K562 (cell line): ENCODE measurements at regions not wholly inside any gene's neighbourhood (a gene's known extent, or its start where the extent isn't known, plus 50 kb on each side); places are given as distances from the start of the nearest gene placed in this dataset.
A peak's percentile ranks its signal among the peaks of the same experiment; 100 is the strongest.

Source experiments
- ATAC-seq: fragments of 200-7000 bp; cut with Tn5 transposase; 3 replicates; pipeline ENCODE4 v1.9.1; 2020; ENCODE audit warnings: moderate library complexity
- BruUV-seq: library from RNA; stranded (reverse); fragments of 400-500 nt; replicated peaks from 2 replicates; lab custom pipeline; 2021; lab: Mats Ljungman, UMichigan
- CTCF ChIA-PET: fragments of 300-600 bp; formaldehyde crosslinking; extraction: SDS; loops from one replicate; lab custom pipeline; 2021; ENCODE audit warnings: low intra/inter-chr PET ratio; lab: Yijun Ruan, JAX
- POLR2A ChIA-PET: fragments of 300-600, 350-650 bp; sonication (Branson Sonifier 250); formaldehyde crosslinking; extraction: SDS; loops from one replicate; lab custom pipeline; 2021; ENCODE audit warnings: antibody characterized with exemption, inconsistent platforms; lab: Yijun Ruan, JAX
- DNase-seq, 4 experiments: peaks; one replicate each; pipeline versions ENCODE4 v3.0.0 to v3.0.0-alpha.2; 2011 to 2018; ENCODE audit warnings: low spot score in 3 of 4, mixed read lengths in 3 of 4; ENCODE audit errors: extremely low read depth in 1 of 4
- FAIRE-seq: peaks from 2 replicates; lab custom pipeline; 2011; peaks lifted over from hg19 to GRCh38; lab: Jason Lieb, UNC
- H2AFZ ChIP-seq: 2 replicates; pipeline ENCODE4 v1.6.0; 2011; ENCODE audit warnings: low read depth, low read length, control low read depth, inconsistent platforms
- H3K27ac ChIP-seq: fragments of 200-600 bp; 3 replicates; pipeline ENCODE4 v1.8.0; 2011; ENCODE audit warnings: low read depth, mild to moderate bottlenecking, control low read depth, inconsistent platforms, low read length, moderate library complexity, mixed read lengths; ENCODE audit errors: extremely low read depth
- H3K27me3 ChIP-seq, 2 experiments: fragments of 300-600 bp in 1 of 2; 2 replicates in 1 of 2; 3 replicates in 1 of 2; pipeline versions ENCODE4 v1.6.0 to v1.8.0; 2011; ENCODE audit warnings: inconsistent platforms in 2 of 2, low read length in 2 of 2, mild to moderate bottlenecking in 1 of 2, mixed read lengths in 1 of 2, moderate library complexity in 1 of 2; ENCODE audit not compliant: control insufficient read depth in 2 of 2, insufficient read depth in 2 of 2
- H3K36me3 ChIP-seq: fragments of 300-600 bp; 3 replicates; pipeline ENCODE4 v1.8.0; 2011; ENCODE audit warnings: mild to moderate bottlenecking, low read length, inconsistent platforms; ENCODE audit not compliant: control insufficient read depth, insufficient read depth
- H3K4me1 ChIP-seq, 2 experiments: fragments of 200-600 bp in 1 of 2; replicated peaks in 1 of 2; 2 replicates in 1 of 2; 3 replicates in 1 of 2; pipeline versions ENCODE4 v1.5.1 to v1.8.0; 2011; ENCODE audit warnings: inconsistent platforms in 2 of 2, low read length in 2 of 2, mild to moderate bottlenecking in 1 of 2, mixed read lengths in 1 of 2, moderate library complexity in 1 of 2; ENCODE audit not compliant: control insufficient read depth in 2 of 2, insufficient read depth in 2 of 2
- H3K4me2 ChIP-seq: 2 replicates; pipeline ENCODE4 v1.6.1; 2011; ENCODE audit warnings: low read length, control low read depth, inconsistent platforms, mixed read lengths; ENCODE audit not compliant: insufficient read depth
- H3K4me3 ChIP-seq: fragments of 200-600 bp; sonication (generic), shearing (Covaris generic); 2 replicates; pipeline ENCODE4 v1.5.1; 2016; ENCODE audit warnings: control low read depth, inconsistent platforms
- H3K79me2 ChIP-seq: fragments of 200-600 bp; 3 replicates; pipeline ENCODE4 v1.8.0; 2011; ENCODE audit warnings: low read length, inconsistent platforms; ENCODE audit not compliant: control insufficient read depth, insufficient read depth
- H3K9ac ChIP-seq, 2 experiments: 2 replicates each; pipeline versions ENCODE4 v1.6.0 to v1.6.1; 2011; ENCODE audit warnings: low read depth in 2 of 2, low read length in 2 of 2, control low read depth in 1 of 2, inconsistent platforms in 1 of 2, mild to moderate bottlenecking in 1 of 2, mixed read lengths in 1 of 2; ENCODE audit not compliant: insufficient read depth in 1 of 2
- H3K9me1 ChIP-seq: one replicate; pipeline ENCODE4 v1.6.0; 2011; ENCODE audit warnings: inconsistent platforms, mild to moderate bottlenecking, low read length, moderate library complexity; ENCODE audit not compliant: control insufficient read depth, insufficient read depth
- H3K9me3 ChIP-seq: replicated peaks from 2 replicates; pipeline ENCODE4 v1.5.1; 2011; ENCODE audit warnings: low read depth, low read length, inconsistent platforms; ENCODE audit not compliant: control insufficient read depth, insufficient read depth
- H4K20me1 ChIP-seq: replicated peaks from 2 replicates; pipeline ENCODE4 v1.6.1; 2011; ENCODE audit warnings: low read length, inconsistent platforms, mixed read lengths; ENCODE audit not compliant: control insufficient read depth, insufficient read depth
- FOXM1 ChIP-seq, 2 experiments: fragments of 450-650 bp in 1 of 2; sonication (generic) in 1 of 2; formaldehyde crosslinking in 1 of 2; IDR thresholded peaks; 2 replicates each; pipeline versions ENCODE4 v1.6.1 to v1.9.0; 2017 to 2022; ENCODE audit warnings: low read depth in 2 of 2, mild to moderate bottlenecking in 2 of 2, missing genetic modification reagents in 1 of 2, moderate library complexity in 1 of 2
- GTF2A2 ChIP-seq: IDR thresholded peaks from 2 replicates; pipeline ENCODE4 v1.6.1; 2016; ENCODE audit warnings: mild to moderate bottlenecking, missing genetic modification characterization, missing compliant biosample characterization
- HNRNPUL1 ChIP-seq: fragments of 200-400 bp; formaldehyde crosslinking; IDR thresholded peaks from 2 replicates; pipeline ENCODE4 v1.6.1; 2017; ENCODE audit warnings: low read length
- PHF21A ChIP-seq: fragments of 450-650 bp; IDR thresholded peaks from 2 replicates; pipeline ENCODE4 v1.6.1; 2017; ENCODE audit warnings: low read depth, borderline replicate concordance
- POLR2AphosphoS2 ChIP-seq: IDR thresholded peaks from 2 replicates; pipeline ENCODE4 v1.6.1; 2012; ENCODE audit warnings: low read length, improper control_type of control experiment
- POLR2B ChIP-seq: fragments of 450-650 bp; IDR thresholded peaks from 2 replicates; pipeline ENCODE4 v1.6.1; 2018; ENCODE audit warnings: low read depth; ENCODE audit not compliant: partially characterized antibody
- TSHZ1 ChIP-seq: fragments of 250-450 bp; sonication (Bioruptor Pico); IDR thresholded peaks from 2 replicates; pipeline ENCODE4 v1.4.0; 2020; ENCODE audit warnings: mild to moderate bottlenecking, moderate library complexity
- ZNF224 ChIP-seq: sonication (generic); formaldehyde crosslinking; IDR thresholded peaks from 2 replicates; pipeline ENCODE4 v1.8.0; 2022; ENCODE audit warnings: mild to moderate bottlenecking, missing genetic modification reagents
- WGBS: fragments of 100-300 bp; shearing (Covaris generic); methylation state at CpG from one replicate; pipeline ENCODE4 v1.1.6; 2016; ENCODE audit warnings: low coverage, mixed read lengths; ENCODE audit not compliant: insufficient coverage; ENCODE audit errors: missing lambda C conversion rate; 5-methylcytosine and 5-hydroxymethylcytosine counted together
- in situ Hi-C: fragments of 300-500 bp; cut with MboI; formaldehyde crosslinking; loops from 4 replicates; pipeline ENCODE4 v1.15.0; 2018; ENCODE audit warnings: inconsistent platforms, mixed read lengths
- intact Hi-C: fragments of 100-400 bp; cut with micrococcal nuclease; formaldehyde crosslinking; loops from 2 replicates; pipeline ENCODE4 v1.14.2; 2022
- TF ChIP-seq, protein P1 (sequence below): fragments of 250-450 bp; sonication (Bioruptor Pico); IDR thresholded peaks from 2 replicates; pipeline ENCODE4 v1.8.0; 2022; ENCODE audit warnings: moderate library complexity, mild to moderate bottlenecking, inconsistent platforms
- TF ChIP-seq, protein P2 (sequence below): fragments of 450-650 bp; IDR thresholded peaks from 2 replicates; pipeline ENCODE4 v1.6.1; 2017; ENCODE audit warnings: antibody characterized with exemption
- TF ChIP-seq, protein P3 (sequence below): sonication (generic); formaldehyde crosslinking; IDR thresholded peaks from 2 replicates; pipeline ENCODE4 v1.8.1; 2023; ENCODE audit warnings: mild to moderate bottlenecking, missing genetic modification reagents
- TF ChIP-seq, protein P4 (sequence below): fragments of 450-650 bp; formaldehyde crosslinking; conservative IDR thresholded peaks from 2 replicates; pipeline ENCODE4 v1.4.0; 2022; ENCODE audit warnings: mild to moderate bottlenecking, missing genetic modification characterization

- in situ Hi-C loops (no loop called here), intact Hi-C loops (loop anchor here (10.0 kb wide), 1 partner anchor 193 kb away; the partner anchor contains the start of gene KIF2B)
- no TSS peak for BruUV-seq
- Histone ChIP-seq H3K9me3 (no peaks in the 10 kb centered on the region), H3K4me3 (no peak overlapping the region), H3K9me1 (no peaks in the 10 kb centered on the region), H3K4me2 (no peak overlapping the region), H3K27me3 (no peaks in the 10 kb centered on the region), H3K27ac (no peak overlapping the region), H3K79me2 (no peaks in the 10 kb centered on the region), H2AFZ (peak overlapping the region; percentile 53)
- DNase-seq (no peak), FAIRE-seq (no peak), ATAC-seq (no peak)
- WGBS: 46% methylated on average over 4 of the region's 4 CpGs
- TF ChIP-seq HNRNPUL1: no peak
- TF ChIP-seq, protein P1, sequence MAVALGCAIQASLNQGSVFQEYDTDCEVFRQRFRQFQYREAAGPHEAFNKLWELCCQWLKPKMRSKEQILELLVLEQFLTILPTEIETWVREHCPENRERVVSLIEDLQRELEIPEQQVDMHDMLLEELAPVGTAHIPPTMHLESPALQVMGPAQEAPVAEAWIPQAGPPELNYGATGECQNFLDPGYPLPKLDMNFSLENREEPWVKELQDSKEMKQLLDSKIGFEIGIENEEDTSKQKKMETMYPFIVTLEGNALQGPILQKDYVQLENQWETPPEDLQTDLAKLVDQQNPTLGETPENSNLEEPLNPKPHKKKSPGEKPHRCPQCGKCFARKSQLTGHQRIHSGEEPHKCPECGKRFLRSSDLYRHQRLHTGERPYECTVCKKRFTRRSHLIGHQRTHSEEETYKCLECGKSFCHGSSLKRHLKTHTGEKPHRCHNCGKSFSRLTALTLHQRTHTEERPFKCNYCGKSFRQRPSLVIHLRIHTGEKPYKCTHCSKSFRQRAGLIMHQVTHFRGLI (CRISPR knock-in tag): no peak
- no peak for TF ChIP-seq FOXM1 (IDR thresholded peaks at IDR 0.05; ENCODE audit: low read depth)
- no peak for TF ChIP-seq FOXM1 (CRISPR knock-in tag; IDR thresholded peaks at IDR 0.05; ENCODE audit: low read depth)
- no peak for TF ChIP-seq GTF2A2 (tag)
- TF ChIP-seq, protein P2, sequence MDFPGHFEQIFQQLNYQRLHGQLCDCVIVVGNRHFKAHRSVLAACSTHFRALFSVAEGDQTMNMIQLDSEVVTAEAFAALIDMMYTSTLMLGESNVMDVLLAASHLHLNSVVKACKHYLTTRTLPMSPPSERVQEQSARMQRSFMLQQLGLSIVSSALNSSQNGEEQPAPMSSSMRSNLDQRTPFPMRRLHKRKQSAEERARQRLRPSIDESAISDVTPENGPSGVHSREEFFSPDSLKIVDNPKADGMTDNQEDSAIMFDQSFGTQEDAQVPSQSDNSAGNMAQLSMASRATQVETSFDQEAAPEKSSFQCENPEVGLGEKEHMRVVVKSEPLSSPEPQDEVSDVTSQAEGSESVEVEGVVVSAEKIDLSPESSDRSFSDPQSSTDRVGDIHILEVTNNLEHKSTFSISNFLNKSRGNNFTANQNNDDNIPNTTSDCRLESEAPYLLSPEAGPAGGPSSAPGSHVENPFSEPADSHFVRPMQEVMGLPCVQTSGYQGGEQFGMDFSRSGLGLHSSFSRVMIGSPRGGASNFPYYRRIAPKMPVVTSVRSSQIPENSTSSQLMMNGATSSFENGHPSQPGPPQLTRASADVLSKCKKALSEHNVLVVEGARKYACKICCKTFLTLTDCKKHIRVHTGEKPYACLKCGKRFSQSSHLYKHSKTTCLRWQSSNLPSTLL: no peak
- no peak for TF ChIP-seq POLR2AphosphoS2
- no peak for TF ChIP-seq TSHZ1 (CRISPR knock-in tag)
- TF ChIP-seq, protein P3, sequence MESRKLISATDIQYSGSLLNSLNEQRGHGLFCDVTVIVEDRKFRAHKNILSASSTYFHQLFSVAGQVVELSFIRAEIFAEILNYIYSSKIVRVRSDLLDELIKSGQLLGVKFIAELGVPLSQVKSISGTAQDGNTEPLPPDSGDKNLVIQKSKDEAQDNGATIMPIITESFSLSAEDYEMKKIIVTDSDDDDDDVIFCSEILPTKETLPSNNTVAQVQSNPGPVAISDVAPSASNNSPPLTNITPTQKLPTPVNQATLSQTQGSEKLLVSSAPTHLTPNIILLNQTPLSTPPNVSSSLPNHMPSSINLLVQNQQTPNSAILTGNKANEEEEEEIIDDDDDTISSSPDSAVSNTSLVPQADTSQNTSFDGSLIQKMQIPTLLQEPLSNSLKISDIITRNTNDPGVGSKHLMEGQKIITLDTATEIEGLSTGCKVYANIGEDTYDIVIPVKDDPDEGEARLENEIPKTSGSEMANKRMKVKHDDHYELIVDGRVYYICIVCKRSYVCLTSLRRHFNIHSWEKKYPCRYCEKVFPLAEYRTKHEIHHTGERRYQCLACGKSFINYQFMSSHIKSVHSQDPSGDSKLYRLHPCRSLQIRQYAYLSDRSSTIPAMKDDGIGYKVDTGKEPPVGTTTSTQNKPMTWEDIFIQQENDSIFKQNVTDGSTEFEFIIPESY (CRISPR knock-in tag): no peak
- no peak for TF ChIP-seq PHF21A
- no peak for TF ChIP-seq ZNF224 (CRISPR knock-in tag)
- TF ChIP-seq, protein P4, sequence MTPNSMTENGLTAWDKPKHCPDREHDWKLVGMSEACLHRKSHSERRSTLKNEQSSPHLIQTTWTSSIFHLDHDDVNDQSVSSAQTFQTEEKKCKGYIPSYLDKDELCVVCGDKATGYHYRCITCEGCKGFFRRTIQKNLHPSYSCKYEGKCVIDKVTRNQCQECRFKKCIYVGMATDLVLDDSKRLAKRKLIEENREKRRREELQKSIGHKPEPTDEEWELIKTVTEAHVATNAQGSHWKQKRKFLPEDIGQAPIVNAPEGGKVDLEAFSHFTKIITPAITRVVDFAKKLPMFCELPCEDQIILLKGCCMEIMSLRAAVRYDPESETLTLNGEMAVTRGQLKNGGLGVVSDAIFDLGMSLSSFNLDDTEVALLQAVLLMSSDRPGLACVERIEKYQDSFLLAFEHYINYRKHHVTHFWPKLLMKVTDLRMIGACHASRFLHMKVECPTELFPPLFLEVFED (CRISPR knock-in tag): no peak
- no peak for TF ChIP-seq POLR2B
- TF ChIP-seq, all 486 proteins: peak for 0
- ChIA-PET CTCF (no interaction called here), POLR2A (no interaction called here)
- Histone ChIP-seq H3K36me3 (no peaks in the 10 kb centered on the region), H3K9ac (no peak overlapping the region), H4K20me1 (no peaks in the 10 kb centered on the region), H3K4me1 (no peaks in the 10 kb centered on the region; a peak in 3 of 5 replicates)
Observed at GRCh38 chr17:53631486-53631885, 191.2 kb upstream of the KIF2B start.
